H1 (cell line): ENCODE measurements at regions not wholly inside any gene's neighbourhood (a gene's known extent, or its start where the extent isn't known, plus 50 kb on each side); places are given as distances from the start of the nearest gene placed in this dataset.

Experiments used
- CHD7 ChIP-seq: fragments of 300-600 bp; sonication (generic); IDR thresholded peaks from 2 replicates; pipeline ENCODE4 v1.7.1; 2012; ENCODE audit warnings: low read length, moderate library complexity, mild to moderate bottlenecking, inconsistent platforms; ENCODE audit not compliant: insufficient replicate concordance
- FOSL1 ChIP-seq: IDR thresholded peaks from 2 replicates; pipeline ENCODE4 v1.6.1; 2011; ENCODE audit warnings: mild to moderate bottlenecking, low read depth, low read length, moderate library complexity; ENCODE audit not compliant: insufficient read depth
- HDAC6 ChIP-seq: IDR thresholded peaks from one replicate; pipeline ENCODE4 v1.7.1; 2012; ENCODE audit warnings: low read depth, mild to moderate bottlenecking, inconsistent platforms, low read length, moderate library complexity
- SAP30 ChIP-seq: fragments of 300-600 bp; sonication (generic); IDR thresholded peaks from 2 replicates; pipeline ENCODE4 v1.7.1; 2012; ENCODE audit warnings: low read length, moderate library complexity, mild to moderate bottlenecking, inconsistent platforms; ENCODE audit not compliant: insufficient read depth, insufficient replicate concordance

DNA sequence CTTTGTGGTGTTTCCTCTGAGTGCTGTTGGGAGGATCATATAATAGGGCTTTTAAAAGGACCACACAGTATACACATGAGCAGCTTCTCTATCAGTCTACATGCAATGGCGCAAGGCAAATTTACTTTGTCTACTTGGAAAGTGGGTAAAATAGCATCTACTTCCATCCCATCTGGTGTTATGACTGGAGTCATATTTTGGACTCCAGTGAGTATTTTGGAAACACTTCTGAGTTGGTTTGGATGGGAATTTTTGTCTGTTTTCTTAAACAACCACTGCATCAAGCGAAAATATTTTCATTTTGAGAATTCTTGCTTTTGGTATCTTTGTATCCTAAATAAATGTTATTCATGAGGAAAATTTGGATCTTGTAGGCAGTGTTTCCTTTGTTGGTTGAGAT is 220.8 kb downstream of the NMUR2 start (continued):
- TF ChIP-seq CHD7, result no peak
- no peak for TF ChIP-seq FOSL1
- no peak for TF ChIP-seq HDAC6
- no peak for TF ChIP-seq SAP30
